HCT116 (cell line): ENCODE measurements at regions not wholly inside any gene's neighbourhood (a gene's known extent, or its start where the extent isn't known, plus 50 kb on each side); places are given as distances from the start of the nearest gene placed in this dataset.

Experiments
- ATAC-seq: fragments of 200-7000 bp; cut with Tn5 transposase; 2 replicates; pipeline ENCODE4 v1.9.1; 2020; ENCODE audit warnings: mild to moderate bottlenecking, moderate library complexity
- BruUV-seq: library from RNA; stranded (reverse); fragments of 400-500 nt; replicated peaks from 2 replicates; lab custom pipeline; 2021; lab: Mats Ljungman, UMichigan
- CTCF ChIA-PET: fragments of 300-600 bp; sonication (Branson Sonifier 250); formaldehyde crosslinking; loops from one replicate; lab custom pipeline; 2021; ENCODE audit warnings: antibody characterized with exemption; lab: Charles Lee
- POLR2A ChIA-PET: fragments of 300-600, 350-600 bp; sonication (Branson Sonifier 250); formaldehyde crosslinking; loops from one replicate; lab custom pipeline; 2021; ENCODE audit warnings: antibody characterized with exemption; lab: Charles Lee
- RAD21 ChIA-PET, 2 experiments: fragments of 300-600 bp; sonication (Branson Sonifier 250); formaldehyde crosslinking; loops; one replicate each; lab custom pipeline; 2023; ENCODE audit warnings: low total read pairs in 2 of 2; ENCODE audit not compliant: uncharacterized antibody in 2 of 2, unreplicated experiment in 2 of 2, low non-redundant PET in 1 of 2; lab: Charles Lee
- DNase-seq: peaks from one replicate; pipeline ENCODE4 v3.0.0-alpha.2; 2010; ENCODE audit warnings: low read depth, low spot score
- H2AFZ ChIP-seq: fragments of 200-600 bp; shearing (Covaris generic), sonication (generic); 2 replicates; pipeline ENCODE4 v1.6.1; 2017; ENCODE audit warnings: low read depth, mixed run types, mixed read lengths, antibody characterized with exemption, low read length; ENCODE audit not compliant: poor library complexity, severe bottlenecking
- H3K27ac ChIP-seq: 2 replicates; pipeline ENCODE4 v1.5.1; 2012; ENCODE audit warnings: low read depth, low read length
- H3K27me3 ChIP-seq: fragments of 200-600 bp; sonication (generic); 2 replicates; pipeline ENCODE4 v1.6.1; 2016; ENCODE audit warnings: mixed run types, low read length, mixed read lengths; ENCODE audit not compliant: insufficient read depth
- H3K36me3 ChIP-seq, 2 experiments: fragments of 200-500 bp in 1 of 2; fragments of 200-600 bp in 1 of 2; sonication (Bioruptor generic) in 1 of 2; sonication (generic) in 1 of 2; 2 replicates each; pipeline versions ENCODE4 v1.5.1 to v1.6.1; 2014 to 2016; ENCODE audit warnings: low read length in 2 of 2, inconsistent platforms in 1 of 2, mixed read lengths in 1 of 2, mixed run types in 1 of 2; ENCODE audit not compliant: insufficient read depth in 2 of 2, control insufficient read depth in 1 of 2
- H3K4me1 ChIP-seq, 2 experiments: fragments of 200-600 bp in 1 of 2; sonication (generic) in 1 of 2; 2 replicates each; pipeline versions ENCODE4 v1.5.1 to v1.6.1; 2012 to 2017; ENCODE audit warnings: low read length in 2 of 2, inconsistent platforms in 1 of 2, mild to moderate bottlenecking in 1 of 2, mixed read lengths in 1 of 2, mixed run types in 1 of 2, moderate library complexity in 1 of 2; ENCODE audit not compliant: insufficient read depth in 2 of 2, control insufficient read depth in 1 of 2
- H3K4me2 ChIP-seq: fragments of 200-600 bp; sonication (generic); 2 replicates; pipeline ENCODE4 v1.6.1; 2017; ENCODE audit warnings: mixed run types, low read length, mixed read lengths
- H3K4me3 ChIP-seq, 2 experiments: fragments of 200-600 bp in 1 of 2; sonication (generic) in 1 of 2; replicated peaks in 1 of 2; 2 replicates each; pipeline ENCODE4 v1.5.1; 2011 to 2016; ENCODE audit warnings: low read length in 2 of 2, control low read depth in 1 of 2, low read depth in 1 of 2, mild to moderate bottlenecking in 1 of 2, mixed read lengths in 1 of 2, mixed run types in 1 of 2
- H3K79me2 ChIP-seq: fragments of 200-600 bp; sonication (generic); 2 replicates; pipeline ENCODE4 v1.6.1; 2017; ENCODE audit warnings: mild to moderate bottlenecking, mixed run types, low read length, moderate library complexity, mixed read lengths; ENCODE audit not compliant: insufficient read depth
- H3K9ac ChIP-seq: fragments of 200-600 bp; sonication (generic); 2 replicates; pipeline ENCODE4 v1.6.1; 2016; ENCODE audit warnings: low read length, mixed read lengths
- H3K9me2 ChIP-seq: fragments of 200-600 bp; sonication (generic), shearing (Covaris generic); 2 replicates; pipeline ENCODE4 v1.6.1; 2017; ENCODE audit warnings: mixed run types, mild to moderate bottlenecking, moderate library complexity; ENCODE audit not compliant: insufficient read depth
- H3K9me3 ChIP-seq, 2 experiments: fragments of 200-500 bp in 1 of 2; fragments of 200-600 bp in 1 of 2; sonication (Bioruptor generic) in 1 of 2; sonication (generic) in 1 of 2; 2 replicates each; pipeline ENCODE4 v1.6.1; 2014 to 2017; ENCODE audit warnings: low read length in 2 of 2, mixed read lengths in 2 of 2, inconsistent platforms in 1 of 2, low read depth in 1 of 2, mild to moderate bottlenecking in 1 of 2, mixed run types in 1 of 2, moderate library complexity in 1 of 2; ENCODE audit not compliant: control insufficient read depth in 1 of 2, insufficient read depth in 1 of 2
- H4K20me1 ChIP-seq: fragments of 200-600 bp; sonication (generic), shearing (Covaris generic); 2 replicates; pipeline ENCODE4 v1.6.1; 2017; ENCODE audit warnings: mixed run types, mild to moderate bottlenecking, moderate library complexity; ENCODE audit not compliant: insufficient read depth
- EGR1 ChIP-seq: IDR thresholded peaks from 2 replicates; pipeline ENCODE4 v1.6.1; 2012; ENCODE audit warnings: low read depth
- SIN3A ChIP-seq: IDR thresholded peaks from 2 replicates; pipeline ENCODE4 v1.6.1; 2012; ENCODE audit warnings: low read depth
- intact Hi-C: fragments of 100-400 bp; cut with micrococcal nuclease; formaldehyde crosslinking; loops from 2 replicates; pipeline ENCODE4 v1.10.0; 2022
- TF ChIP-seq, protein P1 (sequence below): IDR thresholded peaks from 2 replicates; pipeline ENCODE4 v1.6.1; 2012
- TF ChIP-seq, protein P2 (sequence below): IDR thresholded peaks from 2 replicates; pipeline ENCODE4 v1.6.1; 2012; ENCODE audit warnings: low read depth

DNA sequence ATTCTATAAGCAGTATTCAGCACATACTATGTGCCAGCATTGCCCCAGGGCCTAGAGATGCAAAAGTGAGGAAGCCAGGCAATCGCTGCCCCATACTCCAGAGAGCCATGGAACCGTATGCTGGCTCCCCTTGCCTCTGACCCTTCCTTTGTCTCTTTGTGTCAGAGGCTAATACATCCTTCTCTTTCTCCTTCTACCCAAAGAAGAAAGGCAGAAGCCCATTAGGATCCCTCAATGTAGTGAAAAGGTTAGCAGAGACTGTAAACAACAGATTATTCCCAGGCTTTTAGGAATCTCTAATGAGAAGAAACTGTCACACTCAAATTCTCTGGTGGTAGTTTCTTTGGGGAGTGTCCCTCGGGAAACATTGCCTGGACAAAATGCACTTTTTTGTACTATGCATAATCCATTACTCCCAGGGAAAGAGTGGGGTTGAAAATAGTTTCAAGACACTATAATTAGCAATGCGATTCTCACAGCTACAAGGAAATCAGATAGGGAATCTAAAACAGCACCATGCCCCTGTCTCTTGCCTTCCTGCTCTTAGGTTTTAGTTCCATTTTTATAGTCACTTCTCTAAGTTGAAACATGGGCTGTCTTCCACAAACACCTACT, 325.2 kb upstream of the CNR1 start:
- TF ChIP-seq EGR1 (no peak), SIN3A (no peak)
- Histone ChIP-seq H3K4me1 (no peaks in the 10 kb centered on the region), H3K4me3 (no peak overlapping the region), H3K36me3 (no peaks in the 10 kb centered on the region), H4K20me1 (no peaks in the 10 kb centered on the region), H3K27me3 (no peaks in the 10 kb centered on the region), H3K9me2 (no peaks in the 10 kb centered on the region), H3K4me2 (no peak overlapping the region), H3K27ac (no peak overlapping the region), H3K9me3 (no peaks in the 10 kb centered on the region), H3K9ac (no peak overlapping the region), H3K79me2 (no peaks in the 10 kb centered on the region), H2AFZ (no peak overlapping the region)
- intact Hi-C loops = loop anchor here (10.0 kb wide), 1 partner anchor 1427 kb away; no protein-coding TSS in a partner anchor
- DNase-seq = no peak
- ChIA-PET RAD21 (no interaction called here), POLR2A (no interaction called here), CTCF (no interaction called here)
- no peak for ATAC-seq
- BruUV-seq = no TSS peak

DNA sequence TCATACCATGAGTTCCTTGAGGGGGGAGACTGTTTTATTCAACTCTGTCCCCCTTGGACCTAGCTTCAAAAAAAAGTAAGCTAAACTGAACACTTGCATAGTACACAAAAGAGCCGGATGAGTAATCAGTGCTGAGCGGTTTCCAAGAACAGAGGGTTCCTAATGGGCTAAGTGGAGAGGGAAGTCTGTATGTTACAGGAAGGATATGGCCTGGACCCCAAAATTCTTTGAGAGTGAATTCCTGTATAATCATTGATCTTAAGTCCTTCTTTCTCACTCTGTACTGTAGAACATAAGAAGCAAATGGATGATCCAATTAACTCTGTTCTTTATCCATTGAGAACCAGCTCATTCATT, 324.7 kb upstream of the CNR1 start:
- no peaks in the 10 kb centered on the region for H3K9me3 ChIP-seq
- no peaks in the 10 kb centered on the region for H3K4me1 ChIP-seq
- no peaks in the 10 kb centered on the region for H3K9me2 ChIP-seq
- CTCF ChIA-PET = no interaction called here
- H3K9ac ChIP-seq = no peak overlapping the region
- no peak for ATAC-seq
- no peaks in the 10 kb centered on the region for H4K20me1 ChIP-seq
- H3K27ac ChIP-seq = no peak overlapping the region
- no peak overlapping the region for H3K4me3 ChIP-seq
- H3K27me3 ChIP-seq = no peaks in the 10 kb centered on the region
- H3K4me2 ChIP-seq = no peak overlapping the region
- no peak overlapping the region for H2AFZ ChIP-seq
- TF ChIP-seq, protein P1, sequence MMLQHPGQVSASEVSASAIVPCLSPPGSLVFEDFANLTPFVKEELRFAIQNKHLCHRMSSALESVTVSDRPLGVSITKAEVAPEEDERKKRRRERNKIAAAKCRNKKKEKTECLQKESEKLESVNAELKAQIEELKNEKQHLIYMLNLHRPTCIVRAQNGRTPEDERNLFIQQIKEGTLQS = no peak
- TF ChIP-seq, protein P2, sequence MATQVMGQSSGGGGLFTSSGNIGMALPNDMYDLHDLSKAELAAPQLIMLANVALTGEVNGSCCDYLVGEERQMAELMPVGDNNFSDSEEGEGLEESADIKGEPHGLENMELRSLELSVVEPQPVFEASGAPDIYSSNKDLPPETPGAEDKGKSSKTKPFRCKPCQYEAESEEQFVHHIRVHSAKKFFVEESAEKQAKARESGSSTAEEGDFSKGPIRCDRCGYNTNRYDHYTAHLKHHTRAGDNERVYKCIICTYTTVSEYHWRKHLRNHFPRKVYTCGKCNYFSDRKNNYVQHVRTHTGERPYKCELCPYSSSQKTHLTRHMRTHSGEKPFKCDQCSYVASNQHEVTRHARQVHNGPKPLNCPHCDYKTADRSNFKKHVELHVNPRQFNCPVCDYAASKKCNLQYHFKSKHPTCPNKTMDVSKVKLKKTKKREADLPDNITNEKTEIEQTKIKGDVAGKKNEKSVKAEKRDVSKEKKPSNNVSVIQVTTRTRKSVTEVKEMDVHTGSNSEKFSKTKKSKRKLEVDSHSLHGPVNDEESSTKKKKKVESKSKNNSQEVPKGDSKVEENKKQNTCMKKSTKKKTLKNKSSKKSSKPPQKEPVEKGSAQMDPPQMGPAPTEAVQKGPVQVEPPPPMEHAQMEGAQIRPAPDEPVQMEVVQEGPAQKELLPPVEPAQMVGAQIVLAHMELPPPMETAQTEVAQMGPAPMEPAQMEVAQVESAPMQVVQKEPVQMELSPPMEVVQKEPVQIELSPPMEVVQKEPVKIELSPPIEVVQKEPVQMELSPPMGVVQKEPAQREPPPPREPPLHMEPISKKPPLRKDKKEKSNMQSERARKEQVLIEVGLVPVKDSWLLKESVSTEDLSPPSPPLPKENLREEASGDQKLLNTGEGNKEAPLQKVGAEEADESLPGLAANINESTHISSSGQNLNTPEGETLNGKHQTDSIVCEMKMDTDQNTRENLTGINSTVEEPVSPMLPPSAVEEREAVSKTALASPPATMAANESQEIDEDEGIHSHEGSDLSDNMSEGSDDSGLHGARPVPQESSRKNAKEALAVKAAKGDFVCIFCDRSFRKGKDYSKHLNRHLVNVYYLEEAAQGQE = no peak
- TF ChIP-seq, all 23 proteins: peak for 0
- DNase-seq = no peak
- ChIA-PET RAD21 (no interaction called here), POLR2A (no interaction called here)
- intact Hi-C loops = loop anchor here (10.0 kb wide), 1 partner anchor 1426 kb away; no protein-coding TSS in a partner anchor
- Histone ChIP-seq H3K36me3 (no peaks in the 10 kb centered on the region), H3K79me2 (no peaks in the 10 kb centered on the region)
- BruUV-seq = no TSS peak
